ENCODE measurements at regions not wholly inside any gene's neighbourhood (a gene's known extent, or its start where the extent isn't known, plus 50 kb on each side); places are given as distances from the start of the nearest gene placed in this dataset.

GRCh38 chr1:162916407-162916806 is 55.4 kb upstream of the CCDC190 start:
- WGBS, 2 donors: 68 to 75% methylated on average over 2 of the region's 2 CpGs
- H3K27ac ChIP-seq: no peak overlapping the region
- TF ChIP-seq CTCF (IDR thresholded peaks at IDR 0.05): no peak
- TF ChIP-seq POLR2A (IDR thresholded peaks at IDR 0.05): no peak

GRCh38 chr1:162914601-162915000 is 53.6 kb upstream of the CCDC190 start:
- H3K4me1 ChIP-seq: no peaks in the 10 kb centered on the region
- no peak overlapping the region for H3K4me3 ChIP-seq
- intact Hi-C loops (cut with DNase I; ENCODE audit: low total_unique reads): no loop called here
- H3K36me3 ChIP-seq (ENCODE audit: low read depth, missing control alignments): no peaks in the 10 kb centered on the region
- no peaks in the 10 kb centered on the region for H3K27me3 ChIP-seq
- no peak overlapping the region for H3K27ac ChIP-seq
- TF ChIP-seq POLR2A (IDR thresholded peaks at IDR 0.05): no peak
- no peak for TF ChIP-seq CTCF (IDR thresholded peaks at IDR 0.05)
- H3K9me3 ChIP-seq: no peaks in the 10 kb centered on the region
- no peak for DNase-seq

More at GRCh38 chr1:162916407-162916806, 55.4 kb upstream of the CCDC190 start:
- no peaks in the 10 kb centered on the region for H3K27me3 ChIP-seq
- no peaks in the 10 kb centered on the region for H3K4me1 ChIP-seq
- intact Hi-C loops (cut with DNase I; ENCODE audit: low total_unique reads): no loop called here
- no peaks in the 10 kb centered on the region for H3K36me3 ChIP-seq (ENCODE audit: low read depth, missing control alignments)
- no peak for DNase-seq
- H3K9me3 ChIP-seq: no peaks in the 10 kb centered on the region
- H3K4me3 ChIP-seq: no peak overlapping the region

GRCh38 chr1:162913345-162913744 is 52.4 kb upstream of the CCDC190 start:
- no peak for TF ChIP-seq POLR2A (IDR thresholded peaks at IDR 0.05)
- TF ChIP-seq CTCF (IDR thresholded peaks at IDR 0.05): no peak
- Histone ChIP-seq H3K4me3 (no peak overlapping the region), H3K36me3 (ENCODE audit: low read depth, missing control alignments) (no peaks in the 10 kb centered on the region), H3K27ac (no peak overlapping the region), H3K9me3 (no peaks in the 10 kb centered on the region), H3K4me1 (no peaks in the 10 kb centered on the region), H3K27me3 (no peaks in the 10 kb centered on the region)
- intact Hi-C loops (cut with DNase I; ENCODE audit: low total_unique reads): no loop called here
- WGBS, 2 donors: 87 to 92% methylated on average over 3 of the region's 3 CpGs
- no peak for DNase-seq

- 83 to 92% methylated on average over 1 of the region's 1 CpG for WGBS, 2 donors
- no peaks in the 10 kb centered on the region for H3K9me3 ChIP-seq
- no peak for DNase-seq
- no peaks in the 10 kb centered on the region for H3K36me3 ChIP-seq (ENCODE audit: low read depth, missing control alignments)
- intact Hi-C loops (cut with DNase I; ENCODE audit: low total_unique reads): no loop called here
- TF ChIP-seq POLR2A (IDR thresholded peaks at IDR 0.05) (no peak), CTCF (IDR thresholded peaks at IDR 0.05) (no peak)
- no peak overlapping the region for H3K4me3 ChIP-seq
- no peaks in the 10 kb centered on the region for H3K27me3 ChIP-seq
- H3K4me1 ChIP-seq: no peaks in the 10 kb centered on the region
- no peak overlapping the region for H3K27ac ChIP-seq
Measured at GRCh38 chr1:162912061-162912667, 51.2 kb upstream of the CCDC190 start.

Small RNA genes lying in the stretch of these regions (small RNA-seq; reads per million reads assigned to genes)
- 0 reads per million in 2 donors for gene AL392003.1

All from testis (tissue), 2 donors.